DOHH2 (cell line): ENCODE measurements at regions not wholly inside any gene's neighbourhood (a gene's known extent, or its start where the extent isn't known, plus 50 kb on each side); places are given as distances from the start of the nearest gene placed in this dataset.

Experiments
- EZH2phosphoT487 ChIP-seq: fragments of 200-600 bp; sonication (generic); IDR thresholded peaks from 2 replicates; pipeline ENCODE4 v1.6.1; 2017; ENCODE audit warnings: borderline replicate concordance, mild to moderate bottlenecking, antibody characterized with exemption, low read length, moderate library complexity, mixed read lengths
- TF ChIP-seq, protein P1 (sequence below): fragments of 200-600 bp; sonication (generic); IDR thresholded peaks from one replicate; pipeline ENCODE4 v1.5.1; 2014; ENCODE audit warnings: antibody characterized with exemption, mild to moderate bottlenecking, low read depth, low read length; ENCODE audit not compliant: poor library complexity, severe bottlenecking

DNA sequence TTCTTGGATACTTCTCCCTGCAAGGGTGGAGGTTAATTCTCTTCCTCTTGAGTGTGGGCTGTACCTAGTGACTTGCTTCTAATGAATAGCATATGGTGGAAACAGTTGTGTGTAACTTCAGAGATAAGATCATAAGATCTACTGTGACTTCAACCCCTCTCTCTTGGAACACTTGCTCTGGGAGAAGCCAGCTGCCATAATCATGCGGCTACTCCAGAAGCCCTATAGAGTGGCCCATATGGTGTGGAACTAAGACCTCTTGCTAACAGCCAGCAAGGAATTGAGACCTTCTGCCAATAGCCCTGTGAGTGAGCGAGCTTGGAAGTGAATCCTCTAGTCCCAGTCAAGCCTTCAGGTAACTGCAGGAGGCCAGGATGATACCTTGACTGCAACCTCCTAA is 81.1 kb downstream of the RBMX2 start:
- TF ChIP-seq, protein P1, sequence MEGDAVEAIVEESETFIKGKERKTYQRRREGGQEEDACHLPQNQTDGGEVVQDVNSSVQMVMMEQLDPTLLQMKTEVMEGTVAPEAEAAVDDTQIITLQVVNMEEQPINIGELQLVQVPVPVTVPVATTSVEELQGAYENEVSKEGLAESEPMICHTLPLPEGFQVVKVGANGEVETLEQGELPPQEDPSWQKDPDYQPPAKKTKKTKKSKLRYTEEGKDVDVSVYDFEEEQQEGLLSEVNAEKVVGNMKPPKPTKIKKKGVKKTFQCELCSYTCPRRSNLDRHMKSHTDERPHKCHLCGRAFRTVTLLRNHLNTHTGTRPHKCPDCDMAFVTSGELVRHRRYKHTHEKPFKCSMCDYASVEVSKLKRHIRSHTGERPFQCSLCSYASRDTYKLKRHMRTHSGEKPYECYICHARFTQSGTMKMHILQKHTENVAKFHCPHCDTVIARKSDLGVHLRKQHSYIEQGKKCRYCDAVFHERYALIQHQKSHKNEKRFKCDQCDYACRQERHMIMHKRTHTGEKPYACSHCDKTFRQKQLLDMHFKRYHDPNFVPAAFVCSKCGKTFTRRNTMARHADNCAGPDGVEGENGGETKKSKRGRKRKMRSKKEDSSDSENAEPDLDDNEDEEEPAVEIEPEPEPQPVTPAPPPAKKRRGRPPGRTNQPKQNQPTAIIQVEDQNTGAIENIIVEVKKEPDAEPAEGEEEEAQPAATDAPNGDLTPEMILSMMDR, result no peak
- no peak for TF ChIP-seq EZH2phosphoT487
